Fibroblast of lung (primary cell): ENCODE measurements at regions not wholly inside any gene's neighbourhood (a gene's known extent, or its start where the extent isn't known, plus 50 kb on each side); places are given as distances from the start of the nearest gene placed in this dataset.

Experiments
- DNase-seq, 2 donors: peaks; one replicate each; pipeline versions ENCODE4 v3.0.0 to v3.0.0-alpha.2; 2010; ENCODE audit warnings: low read depth in 2 of 2
- H2AFZ ChIP-seq: 2 replicates; pipeline ENCODE4 v1.5.1; 2012; ENCODE audit warnings: low read length, control low read depth, inconsistent platforms
- H3K27ac ChIP-seq: 2 replicates; pipeline ENCODE4 v1.5.1; 2011; ENCODE audit warnings: low read length, control low read depth; ENCODE audit not compliant: insufficient read depth
- H3K27me3 ChIP-seq: 2 replicates; pipeline ENCODE4 v1.5.1; 2011; ENCODE audit warnings: mild to moderate bottlenecking, low read length; ENCODE audit not compliant: control insufficient read depth, insufficient read depth
- H3K36me3 ChIP-seq: 2 replicates; pipeline ENCODE4 v1.5.1; 2011; ENCODE audit warnings: low read length; ENCODE audit not compliant: control insufficient read depth, insufficient read depth
- H3K4me1 ChIP-seq: 2 replicates; pipeline ENCODE4 v1.5.1; 2011; ENCODE audit warnings: low read length; ENCODE audit not compliant: control insufficient read depth, insufficient read depth; ENCODE audit errors: extremely low read depth
- H3K4me2 ChIP-seq: 2 replicates; pipeline ENCODE4 v1.5.1; 2011; ENCODE audit warnings: low read length, control low read depth; ENCODE audit not compliant: insufficient read depth; ENCODE audit errors: extremely low read depth
- H3K4me3 ChIP-seq, 4 experiments: fragments of 200-600 bp in 1 of 4; sonication (generic) in 1 of 4; replicated peaks in 1 of 4; 2 replicates each; pipeline ENCODE4 v1.5.1; 2011 to 2016; ENCODE audit warnings: low read length in 4 of 4, low read depth in 3 of 4, mild to moderate bottlenecking in 3 of 4, control low read depth in 2 of 4, inconsistent platforms in 1 of 4, mixed read lengths in 1 of 4; ENCODE audit not compliant: insufficient read depth in 1 of 4; ENCODE audit errors: control extremely low read depth in 1 of 4
- H3K79me2 ChIP-seq: 2 replicates; pipeline ENCODE4 v1.5.1; 2012; ENCODE audit warnings: mild to moderate bottlenecking, low read length, inconsistent platforms; ENCODE audit not compliant: control insufficient read depth, insufficient read depth
- H3K9ac ChIP-seq: 2 replicates; pipeline ENCODE4 v1.5.1; 2011; ENCODE audit warnings: mild to moderate bottlenecking, low read length, control low read depth; ENCODE audit not compliant: insufficient read depth
- H3K9me3 ChIP-seq: 2 replicates; pipeline ENCODE4 v1.5.1; 2012; ENCODE audit warnings: low read depth, low read length; ENCODE audit not compliant: control insufficient read depth, insufficient read depth
- H4K20me1 ChIP-seq: 2 replicates; pipeline ENCODE4 v1.5.1; 2011; ENCODE audit warnings: low read length; ENCODE audit not compliant: control insufficient read depth, insufficient read depth; ENCODE audit errors: extremely low read depth
- CTCF ChIP-seq, 2 donors: IDR thresholded peaks in 1 of 2; conservative IDR thresholded peaks in 1 of 2; 1 replicate in 1 of 2; 2 replicates in 1 of 2; pipeline ENCODE4 v1.5.1; 2011 to 2012; ENCODE audit warnings: low read length in 2 of 2, control low read depth in 1 of 2, inconsistent platforms in 1 of 2, low read depth in 1 of 2, mild to moderate bottlenecking in 1 of 2
- EZH2 ChIP-seq: IDR thresholded peaks from 2 replicates; pipeline ENCODE4 v1.5.1; 2012; ENCODE audit warnings: low read length, control low read depth, mild to moderate bottlenecking; ENCODE audit errors: missing control alignments

GRCh38 chr13:99823961-99824360, 147.6 kb downstream of the ZIC5 start:
- TF ChIP-seq EZH2 (no peak), CTCF (conservative IDR thresholded peaks at IDR 0.05 in 1 of 2, IDR thresholded peaks at IDR 0.05 in 1 of 2; ENCODE audit: low read depth in 1 of 2, low read length in 2 of 2) (no peak)
- no peaks in the 10 kb centered on the region for H3K27me3 ChIP-seq
- DNase-seq, result no peak

GRCh38 chr13:99822820-99823219, 148.7 kb downstream of the ZIC5 start:
- Histone ChIP-seq H3K27me3 (no peaks in the 10 kb centered on the region), H4K20me1 (no peaks in the 10 kb centered on the region), H3K79me2 (no peaks in the 10 kb centered on the region), H2AFZ (no peak overlapping the region), H3K27ac (no peak overlapping the region), H3K4me2 (no peak overlapping the region), H3K4me3 (no peak overlapping the region), H3K9ac (no peak overlapping the region), H3K9me3 (no peaks in the 10 kb centered on the region), H3K36me3 (no peaks in the 10 kb centered on the region), H3K4me1 (no peaks in the 10 kb centered on the region)
- TF ChIP-seq EZH2 (no peak), CTCF (conservative IDR thresholded peaks at IDR 0.05 in 1 of 2, IDR thresholded peaks at IDR 0.05 in 1 of 2; ENCODE audit: low read depth in 1 of 2, low read length in 2 of 2) (no peak)
- no peak for DNase-seq

More at GRCh38 chr13:99823961-99824360, 147.6 kb downstream of the ZIC5 start:
- Histone ChIP-seq H3K4me3 (no peak overlapping the region), H3K4me1 (no peaks in the 10 kb centered on the region), H3K4me2 (no peak overlapping the region), H3K36me3 (no peaks in the 10 kb centered on the region), H3K9me3 (no peaks in the 10 kb centered on the region), H4K20me1 (no peaks in the 10 kb centered on the region), H3K79me2 (no peaks in the 10 kb centered on the region), H3K9ac (no peak overlapping the region), H2AFZ (no peak overlapping the region), H3K27ac (no peak overlapping the region)

- H3K4me2 ChIP-seq, result no peak overlapping the region
- no peaks in the 10 kb centered on the region for H3K36me3 ChIP-seq
- no peak overlapping the region for H2AFZ ChIP-seq
- no peak overlapping the region for H3K27ac ChIP-seq
- no peak overlapping the region for H3K4me3 ChIP-seq
- no peaks in the 10 kb centered on the region for H3K9me3 ChIP-seq
- H3K79me2 ChIP-seq, result no peaks in the 10 kb centered on the region
- TF ChIP-seq EZH2 (no peak), CTCF (conservative IDR thresholded peaks at IDR 0.05 in 1 of 2, IDR thresholded peaks at IDR 0.05 in 1 of 2; ENCODE audit: low read depth in 1 of 2, low read length in 2 of 2) (no peak)
- peak in 1 of 2 donors; percentile 9 for DNase-seq
- H4K20me1 ChIP-seq, result no peaks in the 10 kb centered on the region
- H3K4me1 ChIP-seq, result no peaks in the 10 kb centered on the region
- no peaks in the 10 kb centered on the region for H3K27me3 ChIP-seq
- no peak overlapping the region for H3K9ac ChIP-seq
These were observed 149.8 kb downstream of the ZIC5 start for GRCh38 chr13:99821741-99822140.
